Activated naive CD8-positive, alpha-beta T cell (primary cell): ENCODE measurements at regions not wholly inside any gene's neighbourhood (a gene's known extent, or its start where the extent isn't known, plus 50 kb on each side); places are given as distances from the start of the nearest gene placed in this dataset.
"Not testable (repeated sequence)": the region's sequence is repeated elsewhere in the genome, so short reads cannot be mapped to it uniquely, and the experiment has no call there.

ENCODE experiments used
- H3K27ac Mint-ChIP-seq: one replicate; pipeline ENCODE4 v1.8.0; 2021; ENCODE audit warnings: mixed read lengths
- H3K27me3 Mint-ChIP-seq: one replicate; pipeline ENCODE4 v1.8.0; 2021; ENCODE audit warnings: mixed read lengths
- H3K36me3 Mint-ChIP-seq: one replicate; pipeline ENCODE4 v1.8.0; 2021; ENCODE audit warnings: mixed read lengths
- H3K4me1 Mint-ChIP-seq: one replicate; pipeline ENCODE4 v1.8.0; 2021; ENCODE audit warnings: low read depth, mixed read lengths
- H3K4me3 Mint-ChIP-seq: one replicate; pipeline ENCODE4 v1.8.0; 2021; ENCODE audit warnings: mild to moderate bottlenecking, mixed read lengths
- H3K9me3 Mint-ChIP-seq: one replicate; pipeline ENCODE4 v1.8.0; 2021; ENCODE audit warnings: low read depth, mixed read lengths

- no peak overlapping the region for H3K27ac Mint-ChIP-seq
- H3K27me3 Mint-ChIP-seq = no peaks in the 10 kb centered on the region
- no peaks in the 10 kb centered on the region for H3K4me1 Mint-ChIP-seq
- H3K36me3 Mint-ChIP-seq = no peaks in the 10 kb centered on the region
- no peaks in the 10 kb centered on the region for H3K9me3 Mint-ChIP-seq
- no peak overlapping the region for H3K4me3 Mint-ChIP-seq
These were observed 363.4 kb downstream of the DNAH5 start for GRCh38 chr5:13581132-13581531.

DNA sequence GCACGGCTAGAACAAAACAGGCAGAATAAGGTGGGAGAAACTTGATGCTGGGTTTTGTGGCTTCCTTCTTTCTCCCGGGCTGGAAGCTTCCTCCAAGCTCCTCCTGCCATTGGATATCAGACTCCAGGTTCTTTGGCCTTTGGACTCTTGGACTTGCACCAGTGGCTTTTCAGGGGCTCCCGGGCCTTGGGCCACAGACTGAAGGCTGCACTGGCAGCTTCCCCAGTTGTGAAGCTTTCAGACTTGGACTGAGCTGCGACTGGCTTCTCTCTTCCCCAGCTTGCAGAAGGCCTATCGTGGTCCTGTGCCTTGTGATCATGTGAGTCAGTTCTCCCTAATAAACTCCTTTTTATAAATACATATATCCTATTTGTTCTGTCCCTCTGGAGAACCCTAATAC, 364.4 kb downstream of the DNAH5 start:
- Mint-ChIP-seq H3K9me3 (no peaks in the 10 kb centered on the region), H3K36me3 (no peaks in the 10 kb centered on the region), H3K27me3 (no peaks in the 10 kb centered on the region), H3K4me1 (no peaks in the 10 kb centered on the region), H3K4me3 (no peak overlapping the region), H3K27ac (no peak overlapping the region)

- H3K27ac Mint-ChIP-seq = not testable (repeated sequence)
These were observed 365.4 kb downstream of the DNAH5 start for GRCh38 chr5:13579091-13579490.

DNA sequence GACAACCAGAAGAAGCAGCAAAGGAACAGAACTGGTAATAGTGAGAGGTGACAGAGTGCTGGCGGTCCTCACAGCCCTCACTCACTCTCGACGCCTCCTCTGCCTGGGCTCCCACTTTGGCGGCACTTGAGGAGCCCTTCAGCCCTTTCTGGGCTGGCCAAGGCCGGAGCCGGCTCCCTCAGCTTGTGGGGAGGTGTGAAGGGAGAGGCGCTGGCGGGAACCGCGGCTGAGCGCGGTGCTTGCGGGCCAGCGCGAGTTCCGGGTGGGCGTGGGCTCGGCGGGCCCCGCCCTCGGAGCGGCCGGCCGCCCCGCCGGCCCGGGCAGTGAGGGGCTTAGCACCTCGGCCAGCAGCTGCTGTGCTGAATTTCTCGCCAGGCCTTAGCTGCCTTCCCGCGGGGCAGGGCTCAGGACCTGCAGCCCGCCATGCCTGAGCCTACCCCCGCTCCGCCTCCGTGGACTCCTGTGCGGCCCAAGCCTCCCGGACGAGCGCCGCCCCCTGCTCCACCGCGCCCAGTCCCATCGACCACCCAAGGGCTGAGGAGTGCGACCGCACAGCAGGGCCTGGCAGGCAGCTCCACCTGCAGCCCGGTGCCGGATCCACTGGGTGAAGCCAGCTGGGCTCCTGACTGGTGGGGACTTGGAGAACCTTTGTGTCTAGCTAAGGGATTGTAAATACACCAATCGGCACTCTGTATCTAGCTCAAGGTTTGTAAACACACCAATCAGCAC, 366.0 kb downstream of the DNAH5 start:
- H3K36me3 Mint-ChIP-seq, H3K27me3 Mint-ChIP-seq, H3K27ac Mint-ChIP-seq, H3K9me3 Mint-ChIP-seq, H3K4me1 Mint-ChIP-seq, H3K4me3 Mint-ChIP-seq: not testable (repeated sequence)

More at GRCh38 chr5:13579091-13579490, 365.4 kb downstream of the DNAH5 start:
- not testable (repeated sequence) for H3K27me3 Mint-ChIP-seq, H3K9me3 Mint-ChIP-seq, H3K36me3 Mint-ChIP-seq, H3K4me3 Mint-ChIP-seq, H3K4me1 Mint-ChIP-seq

GRCh38 chr5:13574574-13574973, 369.9 kb downstream of the DNAH5 start:
- Mint-ChIP-seq H3K36me3 (no peaks in the 10 kb centered on the region), H3K4me1 (no peaks in the 10 kb centered on the region), H3K4me3 (no peak overlapping the region), H3K27me3 (no peaks in the 10 kb centered on the region), H3K27ac (no peak overlapping the region), H3K9me3 (peaks cover 4% of the 10 kb centered on the region)

GRCh38 chr5:13572163-13572562, 372.3 kb downstream of the DNAH5 start:
- H3K4me3 Mint-ChIP-seq = no peak overlapping the region
- H3K27ac Mint-ChIP-seq = no peak overlapping the region
- H3K9me3 Mint-ChIP-seq = peaks cover 7% of the 10 kb centered on the region
- H3K27me3 Mint-ChIP-seq = no peaks in the 10 kb centered on the region
- H3K36me3 Mint-ChIP-seq = no peaks in the 10 kb centered on the region
- H3K4me1 Mint-ChIP-seq = no peaks in the 10 kb centered on the region

DNA sequence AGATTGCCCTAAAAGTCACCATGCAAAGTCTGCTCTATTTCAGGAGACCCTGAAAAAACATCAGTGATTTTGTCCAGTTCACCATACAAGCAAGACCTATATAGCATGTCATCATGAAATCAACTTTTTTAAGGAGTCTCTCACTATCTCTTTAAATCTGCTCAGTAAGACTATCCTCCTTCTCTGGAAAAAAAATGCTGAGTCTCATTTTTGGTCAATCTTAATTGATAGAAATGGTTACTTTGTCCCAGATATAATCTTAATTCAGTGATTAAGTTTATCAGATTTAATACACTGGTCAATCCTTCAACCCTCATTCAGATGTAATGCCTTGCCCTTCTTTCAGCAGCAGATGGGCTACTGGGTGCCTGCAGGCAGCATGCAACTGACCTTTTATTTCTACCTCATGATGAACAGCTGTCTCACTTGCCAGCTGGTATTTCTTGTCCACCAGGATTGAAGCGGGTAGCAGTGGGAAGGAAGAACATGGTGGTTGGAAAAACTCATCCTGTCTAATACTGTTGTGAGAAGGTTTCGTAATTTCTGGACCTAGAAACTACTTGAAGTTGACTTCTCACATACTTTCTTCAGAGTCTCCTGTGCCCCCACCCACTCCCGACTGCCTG, 375.3 kb downstream of the DNAH5 start:
- Mint-ChIP-seq H3K4me1 (no peaks in the 10 kb centered on the region), H3K27me3 (no peaks in the 10 kb centered on the region), H3K27ac (no peak overlapping the region), H3K36me3 (no peaks in the 10 kb centered on the region), H3K4me3 (no peak overlapping the region), H3K9me3 (peaks cover 13% of the 10 kb centered on the region)

GRCh38 chr5:13567819-13568218, 376.7 kb downstream of the DNAH5 start:
- Mint-ChIP-seq H3K9me3 (peaks cover 9% of the 10 kb centered on the region), H3K27me3 (no peaks in the 10 kb centered on the region), H3K4me1 (no peaks in the 10 kb centered on the region), H3K4me3 (no peak overlapping the region), H3K36me3 (no peaks in the 10 kb centered on the region), H3K27ac (no peak overlapping the region)

DNA sequence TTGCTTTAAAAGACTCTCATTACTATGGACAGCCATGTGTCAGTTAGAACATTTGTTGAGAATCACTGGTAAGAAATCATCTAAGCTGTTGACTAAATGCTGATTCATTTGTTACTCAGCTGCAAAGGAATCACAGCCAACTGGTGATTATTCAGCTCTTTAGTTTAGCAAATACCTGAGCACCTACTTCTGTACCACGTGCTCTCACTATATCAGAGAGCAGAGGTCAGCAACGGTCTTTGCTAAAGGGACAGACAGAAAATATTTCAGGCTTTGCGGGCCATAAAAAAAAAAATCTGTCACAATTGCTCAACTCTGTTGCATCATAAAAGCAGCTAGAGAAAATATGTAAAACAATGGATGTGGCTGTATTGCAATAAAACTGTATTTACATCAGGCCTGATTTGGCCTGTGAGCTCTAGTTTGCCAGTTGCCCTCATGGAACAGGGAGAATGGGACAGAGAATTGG, 377.6 kb downstream of the DNAH5 start:
- Mint-ChIP-seq H3K27ac (no peak overlapping the region), H3K27me3 (no peaks in the 10 kb centered on the region), H3K4me1 (no peaks in the 10 kb centered on the region), H3K4me3 (no peak overlapping the region), H3K9me3 (peaks cover 8% of the 10 kb centered on the region), H3K36me3 (no peaks in the 10 kb centered on the region)

DNA sequence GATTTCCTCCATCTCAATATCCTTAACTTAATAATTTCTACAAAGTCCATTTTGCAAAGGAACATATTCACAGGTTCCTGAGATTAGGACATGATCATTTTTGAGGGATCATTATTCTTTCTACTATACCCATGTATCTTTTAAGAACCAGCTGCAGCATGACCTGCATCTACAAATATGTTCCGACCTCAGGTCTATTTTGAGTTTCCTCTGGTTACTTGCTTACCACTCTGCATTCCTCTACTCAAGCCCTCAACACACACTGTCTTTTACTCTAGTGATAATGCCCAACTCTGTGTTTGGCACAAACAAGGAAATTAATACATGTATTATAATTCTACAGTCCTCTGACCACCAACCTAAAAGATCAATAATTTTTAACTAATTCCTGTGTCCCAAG, 386.1 kb downstream of the DNAH5 start:
- no peaks in the 10 kb centered on the region for H3K27me3 Mint-ChIP-seq
- peaks cover 11% of the 10 kb centered on the region for H3K9me3 Mint-ChIP-seq
- no peaks in the 10 kb centered on the region for H3K4me1 Mint-ChIP-seq
- H3K4me3 Mint-ChIP-seq = no peak overlapping the region
- H3K36me3 Mint-ChIP-seq = no peaks in the 10 kb centered on the region
- no peak overlapping the region for H3K27ac Mint-ChIP-seq

- H3K27me3 Mint-ChIP-seq = no peaks in the 10 kb centered on the region
- peaks cover 7% of the 10 kb centered on the region for H3K9me3 Mint-ChIP-seq
- no peaks in the 10 kb centered on the region for H3K4me1 Mint-ChIP-seq
- no peak overlapping the region for H3K4me3 Mint-ChIP-seq
- no peaks in the 10 kb centered on the region for H3K36me3 Mint-ChIP-seq
- H3K27ac Mint-ChIP-seq = no peak overlapping the region
These were observed 390.6 kb downstream of the DNAH5 start for GRCh38 chr5:13553896-13554295.

GRCh38 chr5:13552361-13552760, 392.1 kb downstream of the DNAH5 start:
- no peaks in the 10 kb centered on the region for H3K27me3 Mint-ChIP-seq

GRCh38 chr5:13551645-13552044, 392.8 kb downstream of the DNAH5 start:
- Mint-ChIP-seq H3K9me3 (no peaks in the 10 kb centered on the region), H3K27me3 (no peaks in the 10 kb centered on the region), H3K4me1 (no peaks in the 10 kb centered on the region), H3K27ac (no peak overlapping the region), H3K4me3 (no peak overlapping the region), H3K36me3 (no peaks in the 10 kb centered on the region)

More at GRCh38 chr5:13552361-13552760, 392.1 kb downstream of the DNAH5 start:
- no peaks in the 10 kb centered on the region for H3K4me1 Mint-ChIP-seq
- H3K27ac Mint-ChIP-seq = no peak overlapping the region
- no peak overlapping the region for H3K4me3 Mint-ChIP-seq
- no peaks in the 10 kb centered on the region for H3K9me3 Mint-ChIP-seq
- H3K36me3 Mint-ChIP-seq = no peaks in the 10 kb centered on the region

DNA sequence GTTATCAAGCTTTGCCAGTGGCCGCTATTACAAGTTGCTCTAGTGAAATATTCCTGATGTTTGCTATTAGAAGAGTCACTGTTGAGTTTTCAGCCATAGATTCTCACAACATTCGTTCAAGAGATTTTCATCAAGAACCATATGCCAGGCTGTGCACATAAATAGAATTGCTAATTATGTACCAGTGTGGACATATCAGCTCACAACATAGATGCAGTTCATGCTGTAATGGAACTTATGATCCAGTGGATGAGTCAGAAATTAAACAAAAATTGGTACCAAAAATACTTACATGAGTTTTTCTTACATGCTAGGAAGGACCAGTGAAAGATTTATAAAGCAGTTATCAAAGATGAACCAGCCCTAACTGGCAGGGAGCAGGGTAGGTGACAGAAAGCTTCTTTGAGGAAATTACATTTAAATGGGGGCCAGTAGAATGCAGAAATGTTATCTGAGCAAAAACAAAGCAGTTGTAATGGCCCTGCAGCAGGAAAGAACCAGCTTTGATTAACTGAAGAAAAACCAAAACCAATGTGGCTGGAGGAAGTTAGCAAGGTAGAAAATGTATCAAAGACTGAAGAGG, 404.2 kb downstream of the DNAH5 start:
- peaks cover 20% of the 10 kb centered on the region for H3K9me3 Mint-ChIP-seq
- no peak overlapping the region for H3K4me3 Mint-ChIP-seq
- H3K36me3 Mint-ChIP-seq = no peaks in the 10 kb centered on the region
- no peak overlapping the region for H3K27ac Mint-ChIP-seq
- H3K27me3 Mint-ChIP-seq = no peaks in the 10 kb centered on the region
- no peaks in the 10 kb centered on the region for H3K4me1 Mint-ChIP-seq

DNA sequence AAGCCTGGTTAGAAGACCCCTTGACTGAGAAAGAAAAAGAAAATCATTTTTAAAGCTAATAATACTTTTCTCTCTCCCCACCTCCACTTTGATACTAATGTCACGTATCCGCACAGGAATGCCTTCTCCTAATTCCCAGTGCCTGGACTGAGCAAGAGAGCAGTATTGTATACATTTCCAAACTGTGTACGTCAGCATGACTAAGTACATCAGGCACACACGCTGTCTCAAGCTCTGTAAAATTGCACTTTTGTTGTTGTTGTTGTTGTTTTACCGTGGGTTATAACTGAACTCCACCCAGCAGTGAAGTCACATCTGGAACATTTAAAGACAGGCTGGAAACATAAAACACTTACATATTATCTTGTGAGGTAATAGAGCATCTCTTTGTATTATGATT, 407.6 kb downstream of the DNAH5 start:
- Mint-ChIP-seq H3K4me1 (no peaks in the 10 kb centered on the region), H3K9me3 (peaks cover 4% of the 10 kb centered on the region), H3K36me3 (no peaks in the 10 kb centered on the region), H3K4me3 (no peak overlapping the region), H3K27ac (no peak overlapping the region), H3K27me3 (no peaks in the 10 kb centered on the region)
